ENCODE measurements at regions not wholly inside any gene's neighbourhood (a gene's known extent, or its start where the extent isn't known, plus 50 kb on each side); places are given as distances from the start of the nearest gene placed in this dataset.

DNA sequence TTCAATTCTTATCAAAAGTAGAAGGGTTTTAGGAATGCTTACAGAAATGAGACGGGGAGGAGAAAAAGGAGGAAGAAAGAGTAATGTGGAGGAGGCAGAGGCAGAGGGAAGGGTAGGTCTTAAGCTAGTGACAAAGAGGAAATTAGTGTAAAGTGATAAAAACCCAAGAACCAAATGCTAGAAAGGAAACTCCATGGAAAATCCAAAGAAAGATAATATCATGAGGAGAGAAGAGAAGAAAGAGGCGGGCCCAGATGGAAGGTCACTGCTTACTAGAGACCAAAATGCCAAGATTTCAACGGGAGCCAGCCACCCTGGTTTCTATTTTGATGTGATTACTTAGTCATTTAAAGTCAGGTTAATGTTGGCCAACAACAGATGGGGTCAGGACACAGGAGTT is 68.6 kb upstream of the IL12B start:
- no peak for TF ChIP-seq EZH2 (IDR thresholded peaks at IDR 0.05; ENCODE audit: borderline replicate concordance)
- TF ChIP-seq, protein P1, sequence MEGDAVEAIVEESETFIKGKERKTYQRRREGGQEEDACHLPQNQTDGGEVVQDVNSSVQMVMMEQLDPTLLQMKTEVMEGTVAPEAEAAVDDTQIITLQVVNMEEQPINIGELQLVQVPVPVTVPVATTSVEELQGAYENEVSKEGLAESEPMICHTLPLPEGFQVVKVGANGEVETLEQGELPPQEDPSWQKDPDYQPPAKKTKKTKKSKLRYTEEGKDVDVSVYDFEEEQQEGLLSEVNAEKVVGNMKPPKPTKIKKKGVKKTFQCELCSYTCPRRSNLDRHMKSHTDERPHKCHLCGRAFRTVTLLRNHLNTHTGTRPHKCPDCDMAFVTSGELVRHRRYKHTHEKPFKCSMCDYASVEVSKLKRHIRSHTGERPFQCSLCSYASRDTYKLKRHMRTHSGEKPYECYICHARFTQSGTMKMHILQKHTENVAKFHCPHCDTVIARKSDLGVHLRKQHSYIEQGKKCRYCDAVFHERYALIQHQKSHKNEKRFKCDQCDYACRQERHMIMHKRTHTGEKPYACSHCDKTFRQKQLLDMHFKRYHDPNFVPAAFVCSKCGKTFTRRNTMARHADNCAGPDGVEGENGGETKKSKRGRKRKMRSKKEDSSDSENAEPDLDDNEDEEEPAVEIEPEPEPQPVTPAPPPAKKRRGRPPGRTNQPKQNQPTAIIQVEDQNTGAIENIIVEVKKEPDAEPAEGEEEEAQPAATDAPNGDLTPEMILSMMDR (IDR thresholded peaks at IDR 0.05; ENCODE audit: poor library complexity): no peak

Measured in hepatocyte (in vitro differentiated cells).